HCT116 (cell line): ENCODE measurements at regions not wholly inside any gene's neighbourhood (a gene's known extent, or its start where the extent isn't known, plus 50 kb on each side); places are given as distances from the start of the nearest gene placed in this dataset.
"Not testable (repeated sequence)": the region's sequence is repeated elsewhere in the genome, so short reads cannot be mapped to it uniquely, and the experiment has no call there.

Source experiments
- ATAC-seq: fragments of 200-7000 bp; cut with Tn5 transposase; 2 replicates; pipeline ENCODE4 v1.9.1; 2020; ENCODE audit warnings: mild to moderate bottlenecking, moderate library complexity
- BruUV-seq: library from RNA; stranded (reverse); fragments of 400-500 nt; replicated peaks from 2 replicates; lab custom pipeline; 2021; lab: Mats Ljungman, UMichigan
- CTCF ChIA-PET: fragments of 300-600 bp; sonication (Branson Sonifier 250); formaldehyde crosslinking; loops from one replicate; lab custom pipeline; 2021; ENCODE audit warnings: antibody characterized with exemption; lab: Charles Lee
- POLR2A ChIA-PET: fragments of 300-600, 350-600 bp; sonication (Branson Sonifier 250); formaldehyde crosslinking; loops from one replicate; lab custom pipeline; 2021; ENCODE audit warnings: antibody characterized with exemption; lab: Charles Lee
- RAD21 ChIA-PET, 2 experiments: fragments of 300-600 bp; sonication (Branson Sonifier 250); formaldehyde crosslinking; loops; one replicate each; lab custom pipeline; 2023; ENCODE audit warnings: low total read pairs in 2 of 2; ENCODE audit not compliant: uncharacterized antibody in 2 of 2, unreplicated experiment in 2 of 2, low non-redundant PET in 1 of 2; lab: Charles Lee
- DNase-seq: peaks from one replicate; pipeline ENCODE4 v3.0.0-alpha.2; 2010; ENCODE audit warnings: low read depth, low spot score
- H2AFZ ChIP-seq: fragments of 200-600 bp; shearing (Covaris generic), sonication (generic); 2 replicates; pipeline ENCODE4 v1.6.1; 2017; ENCODE audit warnings: low read depth, mixed run types, mixed read lengths, antibody characterized with exemption, low read length; ENCODE audit not compliant: poor library complexity, severe bottlenecking
- H3K27ac ChIP-seq: 2 replicates; pipeline ENCODE4 v1.5.1; 2012; ENCODE audit warnings: low read depth, low read length
- H3K27me3 ChIP-seq: fragments of 200-600 bp; sonication (generic); 2 replicates; pipeline ENCODE4 v1.6.1; 2016; ENCODE audit warnings: mixed run types, low read length, mixed read lengths; ENCODE audit not compliant: insufficient read depth
- H3K36me3 ChIP-seq, 2 experiments: fragments of 200-500 bp in 1 of 2; fragments of 200-600 bp in 1 of 2; sonication (Bioruptor generic) in 1 of 2; sonication (generic) in 1 of 2; 2 replicates each; pipeline versions ENCODE4 v1.5.1 to v1.6.1; 2014 to 2016; ENCODE audit warnings: low read length in 2 of 2, inconsistent platforms in 1 of 2, mixed read lengths in 1 of 2, mixed run types in 1 of 2; ENCODE audit not compliant: insufficient read depth in 2 of 2, control insufficient read depth in 1 of 2
- H3K4me1 ChIP-seq, 2 experiments: fragments of 200-600 bp in 1 of 2; sonication (generic) in 1 of 2; 2 replicates each; pipeline versions ENCODE4 v1.5.1 to v1.6.1; 2012 to 2017; ENCODE audit warnings: low read length in 2 of 2, inconsistent platforms in 1 of 2, mild to moderate bottlenecking in 1 of 2, mixed read lengths in 1 of 2, mixed run types in 1 of 2, moderate library complexity in 1 of 2; ENCODE audit not compliant: insufficient read depth in 2 of 2, control insufficient read depth in 1 of 2
- H3K4me2 ChIP-seq: fragments of 200-600 bp; sonication (generic); 2 replicates; pipeline ENCODE4 v1.6.1; 2017; ENCODE audit warnings: mixed run types, low read length, mixed read lengths
- H3K4me3 ChIP-seq, 2 experiments: fragments of 200-600 bp in 1 of 2; sonication (generic) in 1 of 2; replicated peaks in 1 of 2; 2 replicates each; pipeline ENCODE4 v1.5.1; 2011 to 2016; ENCODE audit warnings: low read length in 2 of 2, control low read depth in 1 of 2, low read depth in 1 of 2, mild to moderate bottlenecking in 1 of 2, mixed read lengths in 1 of 2, mixed run types in 1 of 2
- H3K79me2 ChIP-seq: fragments of 200-600 bp; sonication (generic); 2 replicates; pipeline ENCODE4 v1.6.1; 2017; ENCODE audit warnings: mild to moderate bottlenecking, mixed run types, low read length, moderate library complexity, mixed read lengths; ENCODE audit not compliant: insufficient read depth
- H3K9ac ChIP-seq: fragments of 200-600 bp; sonication (generic); 2 replicates; pipeline ENCODE4 v1.6.1; 2016; ENCODE audit warnings: low read length, mixed read lengths
- H3K9me2 ChIP-seq: fragments of 200-600 bp; sonication (generic), shearing (Covaris generic); 2 replicates; pipeline ENCODE4 v1.6.1; 2017; ENCODE audit warnings: mixed run types, mild to moderate bottlenecking, moderate library complexity; ENCODE audit not compliant: insufficient read depth
- H3K9me3 ChIP-seq, 2 experiments: fragments of 200-500 bp in 1 of 2; fragments of 200-600 bp in 1 of 2; sonication (Bioruptor generic) in 1 of 2; sonication (generic) in 1 of 2; 2 replicates each; pipeline ENCODE4 v1.6.1; 2014 to 2017; ENCODE audit warnings: low read length in 2 of 2, mixed read lengths in 2 of 2, inconsistent platforms in 1 of 2, low read depth in 1 of 2, mild to moderate bottlenecking in 1 of 2, mixed run types in 1 of 2, moderate library complexity in 1 of 2; ENCODE audit not compliant: control insufficient read depth in 1 of 2, insufficient read depth in 1 of 2
- H4K20me1 ChIP-seq: fragments of 200-600 bp; sonication (generic), shearing (Covaris generic); 2 replicates; pipeline ENCODE4 v1.6.1; 2017; ENCODE audit warnings: mixed run types, mild to moderate bottlenecking, moderate library complexity; ENCODE audit not compliant: insufficient read depth
- CBX3 ChIP-seq: IDR thresholded peaks from 2 replicates; pipeline ENCODE4 v1.6.1; 2012; ENCODE audit warnings: low read depth
- EGR1 ChIP-seq: IDR thresholded peaks from 2 replicates; pipeline ENCODE4 v1.6.1; 2012; ENCODE audit warnings: low read depth
- EZH2 ChIP-seq: fragments of 200-600 bp; sonication (generic); IDR thresholded peaks from 2 replicates; pipeline ENCODE4 v1.6.1; 2017; ENCODE audit warnings: antibody characterized with exemption, mixed run types
- EZH2phosphoT487 ChIP-seq: fragments of 200-600 bp; IDR thresholded peaks from 2 replicates; pipeline ENCODE4 v1.6.1; 2018; ENCODE audit warnings: antibody characterized with exemption, borderline replicate concordance
- JUND ChIP-seq: IDR thresholded peaks from 2 replicates; pipeline ENCODE4 v1.6.1; 2012
- POLR2AphosphoS5 ChIP-seq: IDR thresholded peaks from 2 replicates; pipeline ENCODE4 v1.6.1; 2011; ENCODE audit warnings: mild to moderate bottlenecking, low read depth, low read length, moderate library complexity
- RAD21 ChIP-seq: IDR thresholded peaks from 2 replicates; pipeline ENCODE4 v1.6.1; 2012; ENCODE audit warnings: low read depth, mild to moderate bottlenecking
- SIN3A ChIP-seq: IDR thresholded peaks from 2 replicates; pipeline ENCODE4 v1.6.1; 2012; ENCODE audit warnings: low read depth
- SRF ChIP-seq: IDR thresholded peaks from 2 replicates; pipeline ENCODE4 v1.6.1; 2012; ENCODE audit warnings: low read depth
- TCF7L2 ChIP-seq: IDR thresholded peaks from 2 replicates; pipeline ENCODE4 v1.7.0; 2011; ENCODE audit warnings: borderline replicate concordance, inconsistent platforms; ENCODE audit not compliant: insufficient read depth, insufficient read length; ENCODE audit errors: extremely low read depth
- ZFX ChIP-seq: fragments of 450-650 bp; IDR thresholded peaks from 2 replicates; pipeline ENCODE4 v1.6.1; 2017
- ZNF274 ChIP-seq: fragments of 200-500 bp; sonication (Bioruptor generic); IDR thresholded peaks from 2 replicates; pipeline ENCODE4 v1.6.1; 2014; ENCODE audit warnings: mild to moderate bottlenecking, low read depth, low read length, inconsistent platforms
- intact Hi-C: fragments of 100-400 bp; cut with micrococcal nuclease; formaldehyde crosslinking; loops from 2 replicates; pipeline ENCODE4 v1.10.0; 2022
- TF ChIP-seq, protein P1 (sequence below): IDR thresholded peaks from 2 replicates; pipeline ENCODE4 v1.6.1; 2012; ENCODE audit warnings: low read depth
- TF ChIP-seq, protein P2 (sequence below), 3 experiments: fragments of 200-600 bp in 1 of 3; sonication (generic) in 1 of 3; IDR thresholded peaks in 2 of 3; conservative IDR thresholded peaks in 1 of 3; 2 replicates each; pipeline ENCODE4 v1.5.1; 2012 to 2017; ENCODE audit warnings: low read depth in 2 of 3, low read length in 2 of 3, antibody characterized with exemption in 1 of 3, borderline replicate concordance in 1 of 3, control low read depth in 1 of 3, mild to moderate bottlenecking in 1 of 3, mixed read lengths in 1 of 3, mixed run types in 1 of 3, moderate library complexity in 1 of 3; ENCODE audit not compliant: insufficient read depth in 1 of 3

DNA sequence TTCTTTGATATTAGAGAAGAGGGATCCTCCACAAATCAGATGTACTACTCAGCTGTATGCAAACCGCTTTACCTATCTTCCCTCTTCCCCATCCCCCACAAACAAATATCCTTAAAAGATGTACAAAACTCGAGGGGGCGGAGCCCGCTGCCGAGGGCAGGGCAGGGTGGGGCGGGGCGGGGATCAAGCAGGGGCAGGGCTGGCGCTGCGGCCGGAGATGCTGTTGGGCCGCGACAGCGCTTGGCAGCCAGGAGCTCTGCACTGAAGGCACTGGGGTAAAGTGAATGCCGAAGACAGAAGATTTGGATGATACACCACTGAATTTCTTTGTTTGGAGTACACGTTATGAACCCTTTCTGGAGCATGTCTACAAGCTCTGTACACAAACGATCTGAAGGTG, 474.8 kb downstream of the CDH10 start:
- no peaks in the 10 kb centered on the region for H3K36me3 ChIP-seq
- peaks cover 4 to 13% of the 10 kb centered on the region in 2 experiments; a peak in 2 of 4 replicates for H3K9me3 ChIP-seq
- H3K4me1 ChIP-seq = no peaks in the 10 kb centered on the region
- no peaks in the 10 kb centered on the region for H3K27me3 ChIP-seq
- H3K9ac ChIP-seq = no peak overlapping the region
- DNase-seq (no peak), ATAC-seq (no peak)
- H3K27ac ChIP-seq = no peak overlapping the region
- ChIA-PET CTCF (no interaction called here), POLR2A (no interaction called here), RAD21 (no interaction called here)
- H3K9me2 ChIP-seq = no peaks in the 10 kb centered on the region
- no peak overlapping the region for H3K4me3 ChIP-seq
- no peak overlapping the region for H3K4me2 ChIP-seq
- no TSS peak for BruUV-seq
- no peaks in the 10 kb centered on the region for H4K20me1 ChIP-seq
- intact Hi-C loops = no loop called here
- TF ChIP-seq EGR1 = no peak
- TF ChIP-seq, protein P1, sequence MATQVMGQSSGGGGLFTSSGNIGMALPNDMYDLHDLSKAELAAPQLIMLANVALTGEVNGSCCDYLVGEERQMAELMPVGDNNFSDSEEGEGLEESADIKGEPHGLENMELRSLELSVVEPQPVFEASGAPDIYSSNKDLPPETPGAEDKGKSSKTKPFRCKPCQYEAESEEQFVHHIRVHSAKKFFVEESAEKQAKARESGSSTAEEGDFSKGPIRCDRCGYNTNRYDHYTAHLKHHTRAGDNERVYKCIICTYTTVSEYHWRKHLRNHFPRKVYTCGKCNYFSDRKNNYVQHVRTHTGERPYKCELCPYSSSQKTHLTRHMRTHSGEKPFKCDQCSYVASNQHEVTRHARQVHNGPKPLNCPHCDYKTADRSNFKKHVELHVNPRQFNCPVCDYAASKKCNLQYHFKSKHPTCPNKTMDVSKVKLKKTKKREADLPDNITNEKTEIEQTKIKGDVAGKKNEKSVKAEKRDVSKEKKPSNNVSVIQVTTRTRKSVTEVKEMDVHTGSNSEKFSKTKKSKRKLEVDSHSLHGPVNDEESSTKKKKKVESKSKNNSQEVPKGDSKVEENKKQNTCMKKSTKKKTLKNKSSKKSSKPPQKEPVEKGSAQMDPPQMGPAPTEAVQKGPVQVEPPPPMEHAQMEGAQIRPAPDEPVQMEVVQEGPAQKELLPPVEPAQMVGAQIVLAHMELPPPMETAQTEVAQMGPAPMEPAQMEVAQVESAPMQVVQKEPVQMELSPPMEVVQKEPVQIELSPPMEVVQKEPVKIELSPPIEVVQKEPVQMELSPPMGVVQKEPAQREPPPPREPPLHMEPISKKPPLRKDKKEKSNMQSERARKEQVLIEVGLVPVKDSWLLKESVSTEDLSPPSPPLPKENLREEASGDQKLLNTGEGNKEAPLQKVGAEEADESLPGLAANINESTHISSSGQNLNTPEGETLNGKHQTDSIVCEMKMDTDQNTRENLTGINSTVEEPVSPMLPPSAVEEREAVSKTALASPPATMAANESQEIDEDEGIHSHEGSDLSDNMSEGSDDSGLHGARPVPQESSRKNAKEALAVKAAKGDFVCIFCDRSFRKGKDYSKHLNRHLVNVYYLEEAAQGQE = no peak
- TF ChIP-seq SIN3A = no peak
- no peak for TF ChIP-seq EZH2phosphoT487
- no peak for TF ChIP-seq EZH2
- TF ChIP-seq TCF7L2 = no peak
- no peak for TF ChIP-seq CBX3
- TF ChIP-seq POLR2AphosphoS5 = no peak
- TF ChIP-seq, protein P2, sequence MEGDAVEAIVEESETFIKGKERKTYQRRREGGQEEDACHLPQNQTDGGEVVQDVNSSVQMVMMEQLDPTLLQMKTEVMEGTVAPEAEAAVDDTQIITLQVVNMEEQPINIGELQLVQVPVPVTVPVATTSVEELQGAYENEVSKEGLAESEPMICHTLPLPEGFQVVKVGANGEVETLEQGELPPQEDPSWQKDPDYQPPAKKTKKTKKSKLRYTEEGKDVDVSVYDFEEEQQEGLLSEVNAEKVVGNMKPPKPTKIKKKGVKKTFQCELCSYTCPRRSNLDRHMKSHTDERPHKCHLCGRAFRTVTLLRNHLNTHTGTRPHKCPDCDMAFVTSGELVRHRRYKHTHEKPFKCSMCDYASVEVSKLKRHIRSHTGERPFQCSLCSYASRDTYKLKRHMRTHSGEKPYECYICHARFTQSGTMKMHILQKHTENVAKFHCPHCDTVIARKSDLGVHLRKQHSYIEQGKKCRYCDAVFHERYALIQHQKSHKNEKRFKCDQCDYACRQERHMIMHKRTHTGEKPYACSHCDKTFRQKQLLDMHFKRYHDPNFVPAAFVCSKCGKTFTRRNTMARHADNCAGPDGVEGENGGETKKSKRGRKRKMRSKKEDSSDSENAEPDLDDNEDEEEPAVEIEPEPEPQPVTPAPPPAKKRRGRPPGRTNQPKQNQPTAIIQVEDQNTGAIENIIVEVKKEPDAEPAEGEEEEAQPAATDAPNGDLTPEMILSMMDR (IDR thresholded peaks at IDR 0.05 in 2 of 3, conservative IDR thresholded peaks at IDR 0.05 in 1 of 3; ENCODE audit: borderline replicate concordance in 1 of 3, insufficient read depth in 1 of 3, low read depth in 2 of 3, low read length in 2 of 3) = no peak
- TF ChIP-seq ZNF274 = no peak
- TF ChIP-seq SRF = no peak
- TF ChIP-seq ZFX = no peak
- no peak for TF ChIP-seq JUND
- TF ChIP-seq RAD21 = no peak
- no peak overlapping the region for H2AFZ ChIP-seq
- no peaks in the 10 kb centered on the region for H3K79me2 ChIP-seq

DNA sequence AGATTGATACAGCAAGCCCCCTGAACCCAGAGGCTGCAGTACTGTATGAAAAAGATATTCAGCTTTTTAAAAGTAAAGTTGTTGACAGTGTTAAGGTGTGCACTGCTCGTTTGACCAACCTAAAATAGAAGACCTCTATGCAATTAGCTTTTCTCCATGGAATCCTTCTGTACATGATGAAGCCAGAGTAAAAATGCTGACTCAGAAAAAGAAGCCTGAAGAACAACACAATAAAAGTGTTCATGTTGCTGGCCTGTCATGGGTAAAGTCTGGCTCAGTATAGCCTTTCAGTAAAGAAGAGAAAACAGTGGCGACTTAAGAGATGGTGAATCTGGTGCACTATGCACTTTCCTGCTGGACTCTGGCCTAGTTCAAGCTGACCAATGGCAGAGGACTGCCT, 473.8 kb downstream of the CDH10 start:
- not testable (repeated sequence) for BruUV-seq

More for the DNA sequence above, 473.8 kb downstream of the CDH10 start:
- peaks cover 4 to 13% of the 10 kb centered on the region in 2 experiments; a peak in 2 of 4 replicates for H3K9me3 ChIP-seq
- DNase-seq, intact Hi-C loops, H3K4me2 ChIP-seq, H4K20me1 ChIP-seq, H3K4me1 ChIP-seq, H3K79me2 ChIP-seq, H3K27me3 ChIP-seq, H3K9me2 ChIP-seq, RAD21 ChIA-PET, H2AFZ ChIP-seq, ATAC-seq, CTCF ChIA-PET, H3K27ac ChIP-seq, H3K9ac ChIP-seq, H3K4me3 ChIP-seq, POLR2A ChIA-PET, H3K36me3 ChIP-seq: not testable (repeated sequence)
